ENCODE measurements at regions not wholly inside any gene's neighbourhood (a gene's known extent, or its start where the extent isn't known, plus 50 kb on each side); places are given as distances from the start of the nearest gene placed in this dataset.

- no peaks in the 10 kb centered on the region for H4K20me1 ChIP-seq (ENCODE audit: insufficient read depth, low read length)
- no peak for TF ChIP-seq CTCF (IDR thresholded peaks at IDR 0.05; ENCODE audit: borderline replicate concordance, extremely low read depth, low read length, poor library complexity, severe bottlenecking)
- TF ChIP-seq EZH2 (IDR thresholded peaks at IDR 0.05; ENCODE audit: borderline replicate concordance, low read depth, low read length, severe bottlenecking) = no peak
- H3K79me2 ChIP-seq (ENCODE audit: insufficient read depth, low read length) = no peaks in the 10 kb centered on the region
- no peaks in the 10 kb centered on the region for H3K9me3 ChIP-seq (ENCODE audit: insufficient read depth, low read length, severe bottlenecking)
- no peaks in the 10 kb centered on the region for H3K27me3 ChIP-seq (ENCODE audit: insufficient read depth, low read length, poor library complexity)
- no peaks in the 10 kb centered on the region for H3K4me1 ChIP-seq (ENCODE audit: insufficient read depth, low read length)
- H3K36me3 ChIP-seq (ENCODE audit: insufficient read depth, low read length) = no peaks in the 10 kb centered on the region
- ATAC-seq (ENCODE audit: insufficient read depth, low read depth) (no peak), DNase-seq (no peak)
- H3K9ac ChIP-seq (ENCODE audit: low read depth, low read length) = no peak overlapping the region
- H2AFZ ChIP-seq (ENCODE audit: low read depth, low read length) = no peak overlapping the region
- H3K4me2 ChIP-seq (ENCODE audit: insufficient read depth, low read length) = no peak overlapping the region
- no peak overlapping the region for H3K4me3 ChIP-seq (ENCODE audit: low read depth in 1 of 2, low read length in 2 of 2)
- H3K27ac ChIP-seq (ENCODE audit: low read length) = no peak overlapping the region
Measured at GRCh38 chr18:22515250-22515649, 97.5 kb upstream of the CTAGE1 start.

GRCh38 chr18:22517356-22517755 lies 99.6 kb upstream of the CTAGE1 start:
- DNase-seq (no peak), ATAC-seq (ENCODE audit: insufficient read depth, low read depth) (no peak)
- H3K4me2 ChIP-seq (ENCODE audit: insufficient read depth, low read length) = no peak overlapping the region
- no peak overlapping the region for H3K9ac ChIP-seq (ENCODE audit: low read depth, low read length)
- no peaks in the 10 kb centered on the region for H3K9me3 ChIP-seq (ENCODE audit: insufficient read depth, low read length, severe bottlenecking)
- TF ChIP-seq CTCF (IDR thresholded peaks at IDR 0.05; ENCODE audit: borderline replicate concordance, extremely low read depth, low read length, poor library complexity, severe bottlenecking) (no peak), EZH2 (IDR thresholded peaks at IDR 0.05; ENCODE audit: borderline replicate concordance, low read depth, low read length, severe bottlenecking) (no peak)
- no peaks in the 10 kb centered on the region for H3K79me2 ChIP-seq (ENCODE audit: insufficient read depth, low read length)
- H3K27me3 ChIP-seq (ENCODE audit: insufficient read depth, low read length, poor library complexity) = no peaks in the 10 kb centered on the region
- no peak overlapping the region for H3K4me3 ChIP-seq (ENCODE audit: low read depth in 1 of 2, low read length in 2 of 2)
- H3K36me3 ChIP-seq (ENCODE audit: insufficient read depth, low read length) = no peaks in the 10 kb centered on the region
- H2AFZ ChIP-seq (ENCODE audit: low read depth, low read length) = no peak overlapping the region
- H3K27ac ChIP-seq (ENCODE audit: low read length) = no peak overlapping the region
- no peaks in the 10 kb centered on the region for H3K4me1 ChIP-seq (ENCODE audit: insufficient read depth, low read length)
- H4K20me1 ChIP-seq (ENCODE audit: insufficient read depth, low read length) = no peaks in the 10 kb centered on the region

- Histone ChIP-seq H4K20me1 (ENCODE audit: insufficient read depth, low read length) (no peaks in the 10 kb centered on the region), H2AFZ (ENCODE audit: low read depth, low read length) (no peak overlapping the region), H3K9ac (ENCODE audit: low read depth, low read length) (no peak overlapping the region), H3K4me2 (ENCODE audit: insufficient read depth, low read length) (no peak overlapping the region), H3K4me3 (ENCODE audit: low read depth in 1 of 2, low read length in 2 of 2) (no peak overlapping the region), H3K36me3 (ENCODE audit: insufficient read depth, low read length) (no peaks in the 10 kb centered on the region), H3K4me1 (ENCODE audit: insufficient read depth, low read length) (no peaks in the 10 kb centered on the region), H3K27me3 (ENCODE audit: insufficient read depth, low read length, poor library complexity) (no peaks in the 10 kb centered on the region), H3K27ac (ENCODE audit: low read length) (no peak overlapping the region), H3K9me3 (ENCODE audit: insufficient read depth, low read length, severe bottlenecking) (no peaks in the 10 kb centered on the region), H3K79me2 (ENCODE audit: insufficient read depth, low read length) (no peaks in the 10 kb centered on the region)
- ATAC-seq (ENCODE audit: insufficient read depth, low read depth) = no peak
- no peak for TF ChIP-seq CTCF (IDR thresholded peaks at IDR 0.05; ENCODE audit: borderline replicate concordance, extremely low read depth, low read length, poor library complexity, severe bottlenecking)
- TF ChIP-seq EZH2 (IDR thresholded peaks at IDR 0.05; ENCODE audit: borderline replicate concordance, low read depth, low read length, severe bottlenecking) = no peak
- no peak for DNase-seq
Measured at GRCh38 chr18:22521026-22521707, 103.5 kb upstream of the CTAGE1 start.

All from DND-41 (cell line).